Left hindlimb (tissue), 1 donor: ENCODE measurements at regions not wholly inside any gene's neighbourhood (a gene's known extent, or its start where the extent isn't known, plus 50 kb on each side); places are given as distances from the start of the nearest gene placed in this dataset.

Experiments used
- DNase-seq: peaks from one replicate; pipeline ENCODE4 v3.0.0-alpha.2; 2018

DNA sequence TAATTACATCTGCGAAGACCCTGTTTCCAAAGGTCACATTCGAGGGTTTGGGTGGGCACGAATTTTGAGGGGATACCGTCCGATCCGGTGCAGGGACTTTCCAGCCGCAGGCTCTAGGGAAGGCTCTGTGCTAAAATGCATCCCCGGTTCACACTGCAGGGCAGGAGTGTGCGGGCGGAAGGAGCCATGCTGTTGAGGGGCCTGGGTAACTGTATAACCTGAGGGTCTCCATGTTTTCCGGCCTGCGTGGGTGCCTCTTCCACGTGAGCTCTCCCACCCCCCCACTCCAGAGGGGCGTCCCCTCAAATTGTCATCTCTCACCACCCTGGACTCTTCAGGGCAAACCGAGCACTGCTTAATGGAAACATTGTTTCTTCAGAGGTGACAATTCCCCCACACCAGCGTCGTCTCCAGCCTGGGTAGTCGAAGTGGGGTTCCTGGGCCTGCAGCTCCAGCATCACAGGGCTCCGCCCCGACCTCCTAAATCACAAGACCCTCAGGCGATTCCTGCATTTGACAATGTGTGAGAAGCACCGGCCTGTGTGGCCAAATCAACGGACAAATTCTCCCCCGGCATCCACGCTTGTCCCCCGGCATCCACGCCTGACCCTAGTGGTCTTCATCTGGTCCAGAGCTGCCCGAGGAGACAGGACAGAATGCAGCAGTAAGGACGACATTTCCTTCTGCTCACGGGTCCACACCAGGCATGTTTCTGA, 51.2 kb downstream of the FOXL3 start:
- no peak for DNase-seq

DNA sequence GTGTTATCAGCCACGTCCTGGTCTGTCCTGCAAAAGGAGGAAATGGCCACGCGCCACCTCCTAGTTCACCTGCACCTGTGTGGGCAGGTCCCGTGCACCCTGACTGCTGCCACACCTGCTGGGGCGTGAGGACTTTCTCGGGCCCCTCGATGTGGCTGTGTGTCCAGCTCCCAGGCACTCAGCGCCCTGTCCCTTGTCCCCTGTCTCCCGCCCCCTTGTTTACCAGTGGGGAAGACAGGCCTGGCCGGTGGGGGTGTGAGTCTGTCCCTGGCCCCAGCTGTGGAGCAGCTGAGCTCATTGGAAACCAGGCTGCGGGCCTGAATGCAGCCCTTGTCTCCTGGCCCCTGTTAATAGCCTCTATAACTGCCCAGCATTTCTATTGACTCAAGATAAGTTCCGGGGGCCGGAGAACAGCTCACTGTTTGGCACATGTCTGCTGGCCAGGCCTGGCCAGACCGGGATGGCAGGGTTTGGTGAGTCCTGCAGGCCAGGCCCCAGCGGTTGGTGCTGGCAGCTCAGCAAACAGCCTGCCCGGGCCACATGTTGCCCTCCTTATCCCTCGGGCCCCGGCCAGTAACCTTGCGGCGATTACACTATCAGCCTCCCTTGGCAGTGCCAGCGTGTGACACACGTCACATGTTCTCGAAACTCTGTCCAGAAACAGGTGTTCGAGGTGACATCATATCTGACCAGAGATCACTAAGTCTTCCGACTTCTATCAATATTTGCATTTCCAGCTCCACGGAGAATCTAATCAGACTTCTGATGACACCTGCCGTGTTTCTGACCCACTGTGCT, 52.1 kb downstream of the FOXL3 start:
- DNase-seq = no peak

DNA sequence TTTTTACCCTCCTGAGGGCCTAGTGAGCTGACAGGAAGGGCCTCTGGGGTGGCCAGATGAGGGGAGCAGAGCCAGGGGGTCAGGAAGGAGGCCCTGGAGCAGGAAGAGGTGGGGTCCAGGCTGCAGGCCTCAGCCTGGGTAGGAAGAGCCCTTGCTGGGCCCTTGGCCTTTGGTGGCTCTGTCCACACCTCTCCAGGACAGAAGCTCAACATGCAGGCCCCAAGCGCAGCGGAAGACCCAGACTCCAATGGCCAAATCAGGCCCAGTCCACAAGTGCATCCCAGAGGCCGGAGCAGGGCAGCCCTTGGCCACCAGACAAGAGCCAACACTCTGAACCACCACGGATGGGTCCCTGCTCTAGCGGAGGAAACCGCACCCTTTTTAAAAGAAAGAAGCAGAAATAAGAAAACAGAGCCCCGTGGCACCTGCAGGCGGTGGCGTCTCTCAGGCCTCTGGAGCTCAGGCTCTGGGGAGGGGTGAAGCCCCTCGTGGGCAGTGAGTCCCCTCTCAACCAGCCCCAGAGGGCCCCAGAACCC, 52.8 kb downstream of the FOXL3 start:
- no peak for DNase-seq

DNA sequence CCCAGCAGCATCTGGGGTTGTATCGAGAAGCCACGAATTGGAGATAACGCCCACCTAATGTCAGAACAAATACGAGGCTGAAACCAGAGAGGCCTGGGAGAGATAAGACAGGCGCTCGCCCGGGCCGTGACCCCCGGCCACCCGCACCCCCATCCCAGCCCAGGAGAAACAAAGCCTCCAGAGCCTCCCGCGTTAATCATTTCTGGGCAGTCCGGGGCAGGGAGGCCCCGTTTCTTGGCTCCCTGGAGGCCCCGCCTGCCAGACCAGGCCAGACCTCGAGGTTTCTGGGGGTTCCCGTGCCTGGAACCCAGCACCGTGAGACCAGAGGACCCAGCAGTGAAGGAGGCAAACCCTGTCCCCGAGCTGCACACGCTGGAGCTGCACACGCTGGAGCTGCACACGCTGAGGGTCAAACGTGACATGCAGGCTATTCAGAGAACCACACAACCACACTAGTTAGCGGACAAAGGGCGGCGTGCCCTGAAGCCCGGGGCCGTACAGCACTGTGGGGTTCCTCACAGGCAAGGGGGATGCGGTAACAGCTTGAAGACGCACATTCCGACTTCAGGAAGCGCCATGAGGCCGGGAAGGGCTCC, 53.4 kb downstream of the FOXL3 start:
- DNase-seq = no peak

DNA sequence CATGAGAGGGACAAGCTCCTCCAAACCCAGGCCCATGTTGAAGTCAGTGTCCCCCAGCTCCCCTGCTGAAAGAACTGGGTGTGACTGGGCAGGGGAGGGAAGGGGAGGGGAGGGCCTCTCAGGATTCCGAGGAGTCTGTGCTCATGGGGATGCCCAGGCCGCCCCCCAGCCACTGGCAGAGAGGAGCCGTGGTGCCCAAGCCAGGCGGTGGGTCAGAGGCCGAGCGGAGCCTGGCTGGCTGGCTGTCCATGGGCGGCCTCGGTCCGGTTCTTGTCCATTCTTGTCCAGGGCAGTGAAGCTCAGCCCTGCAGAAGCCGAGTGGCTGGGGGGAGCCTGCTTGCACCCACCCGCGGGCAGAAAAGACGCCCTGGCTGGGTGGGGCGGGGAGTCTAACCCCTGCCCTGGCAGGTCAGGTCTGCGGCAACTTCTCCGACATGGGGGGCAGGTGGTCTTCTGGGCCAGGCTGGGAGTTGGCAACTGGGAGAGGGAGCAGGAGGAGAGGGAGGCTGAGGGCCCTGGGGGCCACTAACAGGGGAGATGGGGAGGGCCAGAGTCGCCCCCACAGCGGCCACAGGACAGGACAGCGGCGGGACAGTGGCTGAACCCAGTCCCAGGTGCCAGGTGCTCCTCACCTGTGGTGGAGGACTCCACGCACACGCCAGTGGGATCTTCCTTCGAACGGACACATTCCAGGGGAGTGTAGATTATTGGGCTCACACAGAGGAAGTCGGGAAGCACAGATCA, 54.1 kb downstream of the FOXL3 start:
- no peak for DNase-seq

DNA sequence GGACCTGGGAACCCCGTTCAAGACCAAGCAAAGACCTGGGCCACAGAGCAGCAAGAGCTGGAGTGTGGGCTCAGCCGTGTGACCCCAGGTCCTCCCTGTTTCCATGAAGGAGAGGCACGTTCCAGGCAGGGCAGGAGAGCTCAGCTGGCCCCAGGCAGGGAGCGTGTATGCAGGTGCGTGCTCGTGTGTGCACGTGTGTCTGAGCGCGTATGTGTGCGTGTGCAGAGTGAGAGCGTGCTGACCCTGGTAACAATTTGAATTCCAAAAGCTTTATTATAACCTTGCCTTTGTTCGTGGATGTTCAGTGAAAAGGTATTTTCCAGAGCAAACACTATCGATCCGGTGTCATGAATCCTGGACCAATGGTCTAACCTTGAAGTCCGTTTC, 54.6 kb downstream of the FOXL3 start:
- no peak for DNase-seq

DNA sequence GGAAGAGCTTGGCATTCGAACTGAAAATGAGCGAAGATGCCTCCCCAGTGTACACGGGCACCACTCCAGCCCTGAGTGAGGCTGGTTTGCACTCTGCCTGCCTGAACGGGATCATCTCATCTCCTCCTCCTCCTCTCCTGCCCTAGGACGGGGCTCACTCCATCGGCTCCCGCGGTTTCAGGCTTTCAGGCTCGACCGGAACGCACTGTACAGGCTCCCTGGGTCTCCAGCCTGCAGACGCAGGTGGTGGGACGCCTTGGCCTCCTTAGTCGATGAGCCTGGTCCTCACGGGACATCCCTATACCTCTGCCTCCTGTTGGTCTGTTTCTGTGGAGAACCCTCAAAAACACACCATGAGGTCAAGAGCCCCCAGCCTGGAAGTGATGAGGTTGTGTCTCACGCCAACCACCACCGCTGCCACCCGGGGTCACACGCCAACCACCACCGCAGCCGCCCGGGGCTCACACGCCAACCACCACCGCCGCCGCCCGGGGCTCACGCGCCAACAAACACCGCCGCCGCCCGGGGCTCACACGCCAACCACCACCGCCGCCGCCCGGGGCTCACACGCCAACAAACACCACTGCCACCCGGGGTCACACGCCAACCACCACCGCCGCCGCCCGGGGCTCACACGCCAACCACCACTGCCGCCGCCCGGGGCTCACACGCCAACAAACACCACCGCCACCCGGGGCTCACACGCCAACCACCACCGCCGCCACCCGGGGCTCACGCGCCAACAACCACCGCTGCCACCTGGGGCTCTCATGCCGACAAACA, 56.3 kb downstream of the FOXL3 start:
- no peak for DNase-seq

DNA sequence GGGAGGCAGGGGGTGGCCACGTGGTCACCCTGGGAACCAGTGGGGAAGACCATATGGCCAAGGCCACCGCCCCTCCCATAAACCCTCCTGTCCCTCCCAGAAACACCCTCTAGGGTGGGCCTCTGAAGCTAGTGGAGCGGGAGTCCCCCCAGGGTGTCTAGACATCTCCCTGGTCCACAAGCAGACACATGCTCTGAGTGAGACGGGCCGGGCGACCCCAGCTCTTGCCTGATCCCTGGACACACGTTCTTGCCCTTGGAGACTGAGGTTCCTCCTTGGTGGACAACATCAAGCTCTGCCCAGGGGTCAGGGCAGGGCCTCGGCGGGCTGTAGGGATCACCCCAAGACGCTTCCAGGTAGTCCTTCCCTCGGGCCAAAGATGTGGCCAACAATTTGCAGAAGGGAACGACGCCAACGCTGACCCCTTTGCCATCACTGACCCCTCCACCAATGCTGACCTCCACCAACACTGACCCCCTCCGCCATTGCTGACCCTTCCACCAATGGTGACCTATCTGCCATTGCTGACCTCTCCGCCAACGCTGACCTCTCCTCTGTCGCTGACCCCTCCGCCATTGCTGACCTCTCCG, 57.1 kb downstream of the FOXL3 start:
- no peak for DNase-seq

DNA sequence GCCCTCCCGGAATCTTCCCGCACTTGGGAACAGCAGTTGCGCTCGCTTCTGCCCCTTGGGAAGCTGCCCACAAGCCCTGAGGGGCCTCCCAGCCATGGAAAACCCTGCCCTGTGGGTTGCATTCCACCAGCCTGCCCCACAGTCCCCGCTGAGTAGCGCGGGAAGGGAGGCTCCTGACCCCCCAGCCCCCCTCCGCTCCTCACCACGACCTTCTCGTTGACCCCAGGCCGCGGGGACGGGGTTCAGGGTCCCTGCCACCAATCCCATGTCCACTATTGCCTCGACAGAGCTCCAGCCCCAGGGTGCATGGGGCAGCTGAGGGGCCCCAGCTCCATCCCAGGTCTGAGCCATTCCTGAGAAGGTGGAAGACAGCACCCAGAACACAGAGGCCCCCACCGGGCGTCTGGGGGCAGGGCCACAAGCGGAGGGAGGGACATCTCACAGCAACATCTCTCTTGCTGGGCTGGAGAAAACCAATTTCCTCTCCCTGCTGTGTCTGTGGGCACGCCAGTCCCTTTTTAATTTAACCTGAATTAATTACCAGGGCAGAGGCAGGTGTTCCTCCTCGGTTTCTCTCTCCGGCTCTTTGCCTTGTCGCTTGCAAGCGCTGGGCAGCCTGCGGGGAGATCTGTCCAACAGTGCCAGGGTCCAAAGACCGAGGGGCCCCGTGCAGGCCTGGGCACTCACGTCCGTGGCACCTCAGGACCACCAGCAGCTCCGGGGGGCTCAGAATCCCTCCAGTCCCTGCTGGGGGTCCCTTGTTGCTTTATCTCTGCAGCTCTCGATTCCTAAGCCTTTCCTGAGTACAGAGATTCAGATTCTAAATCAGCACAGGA, 57.9 kb downstream of the FOXL3 start:
- DNase-seq = no peak

DNA sequence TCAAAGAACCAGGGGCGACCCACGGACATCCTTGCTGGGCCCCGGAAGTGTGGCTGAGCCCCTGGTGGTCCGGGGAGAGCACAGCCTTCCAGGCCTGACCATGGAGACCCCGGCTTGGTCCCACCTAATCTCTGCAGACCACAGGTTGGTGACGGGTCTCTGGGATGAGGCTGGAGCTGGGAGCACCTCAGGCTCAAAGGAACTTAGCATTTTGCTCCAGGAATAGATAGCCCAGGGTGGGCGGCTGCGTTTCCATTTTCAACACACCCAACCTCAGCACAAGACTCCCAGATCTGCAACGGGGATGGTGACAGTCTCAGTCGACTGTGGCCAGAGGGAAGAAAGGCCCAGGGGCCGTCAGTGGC, 58.5 kb downstream of the FOXL3 start:
- DNase-seq = no peak

DNA sequence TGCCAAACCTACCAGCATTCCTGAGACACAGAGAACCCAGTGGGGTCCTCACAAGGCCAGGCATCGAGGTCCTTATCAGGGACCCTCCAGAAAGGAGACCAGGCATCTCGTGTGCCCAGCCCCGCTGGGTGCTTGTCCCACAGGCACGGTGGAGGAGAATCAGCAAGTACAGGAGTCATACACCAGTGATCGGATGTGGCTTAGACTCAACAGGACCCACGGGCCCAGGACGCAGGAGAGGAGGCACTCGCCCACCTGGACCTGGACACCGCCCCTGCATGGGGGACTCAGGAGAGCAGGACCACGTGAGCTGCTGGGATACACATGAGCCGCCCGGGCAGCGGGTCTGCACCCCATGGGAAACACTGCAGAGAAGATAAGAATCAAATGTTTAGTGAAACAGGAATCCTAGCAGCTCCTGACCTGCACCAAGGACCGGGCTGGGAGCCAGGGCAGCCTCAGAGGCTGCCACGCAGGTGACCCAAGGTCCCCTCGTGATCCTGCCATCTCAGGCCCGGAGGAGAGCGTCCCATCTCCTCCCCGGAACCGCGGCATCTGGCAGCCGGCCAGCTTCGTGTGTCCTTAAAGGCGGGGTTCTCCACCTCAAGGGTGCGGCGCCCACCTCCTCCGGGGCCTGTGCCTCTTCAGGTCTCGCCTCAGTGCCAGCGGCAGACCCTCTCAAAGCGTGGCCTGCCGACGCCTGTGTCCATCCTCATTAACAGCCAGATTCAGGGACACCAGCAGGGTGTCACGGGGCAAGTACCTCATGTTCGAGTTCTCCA, 59.2 kb downstream of the FOXL3 start:
- no peak for DNase-seq

DNA sequence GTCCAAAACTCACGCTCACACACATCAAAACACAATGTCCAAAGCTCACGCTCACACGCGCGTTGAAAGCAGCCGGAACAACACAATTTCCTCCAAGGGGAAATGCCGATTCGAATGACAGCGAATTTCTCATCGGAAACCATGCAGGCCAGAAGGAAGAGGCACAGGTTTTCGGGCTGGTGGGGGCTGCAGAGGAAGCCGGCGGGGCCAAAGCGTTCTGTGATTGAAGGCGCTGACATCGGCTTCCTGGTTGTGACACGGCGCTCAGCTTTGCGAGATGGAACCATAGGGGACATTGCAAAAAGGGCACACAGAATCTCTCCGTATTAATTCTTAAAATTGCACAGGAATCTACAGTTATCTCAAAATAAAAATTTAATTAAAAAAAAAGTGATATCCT, 61.3 kb downstream of the FOXL3 start:
- no peak for DNase-seq

DNA sequence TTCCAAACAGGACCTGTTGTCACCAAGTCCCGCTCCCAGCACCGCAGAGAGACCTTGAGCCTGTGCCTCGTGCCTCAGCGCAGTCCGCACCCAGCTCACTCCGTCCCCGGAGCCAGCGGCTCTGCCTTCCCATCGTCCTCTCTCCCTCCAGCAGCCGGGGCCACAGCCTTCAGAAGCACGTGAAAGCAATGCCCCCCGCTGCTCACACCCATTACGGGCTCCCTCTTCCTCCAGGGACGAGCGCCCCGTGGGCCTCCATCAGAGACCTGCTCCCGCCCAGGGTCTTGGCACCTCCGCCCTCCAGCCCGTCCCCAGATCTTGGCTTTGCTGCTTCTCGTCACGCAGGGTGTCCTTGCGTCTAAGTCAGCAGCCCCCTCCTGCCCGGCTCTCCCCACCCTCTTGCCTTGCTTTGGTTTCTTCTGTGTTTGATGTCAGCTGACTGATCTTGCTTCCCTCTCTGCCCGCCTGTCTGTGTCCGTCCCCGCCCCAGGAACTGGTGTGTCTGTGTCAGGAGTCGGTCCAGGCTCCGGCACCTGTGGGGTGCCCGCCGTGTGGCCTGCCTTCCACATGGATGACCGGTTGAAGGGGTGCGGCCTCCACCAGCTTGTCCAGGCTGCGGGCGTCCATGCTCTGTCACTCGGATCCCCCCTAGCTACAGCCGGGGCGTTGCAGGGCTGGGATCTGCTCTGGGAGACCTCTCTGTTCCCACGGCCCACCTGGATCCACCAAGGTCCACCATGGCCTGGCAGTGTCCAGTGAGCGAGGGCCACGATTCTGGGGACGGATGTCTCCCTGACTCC, 61.9 kb downstream of the FOXL3 start:
- DNase-seq = no peak

DNA sequence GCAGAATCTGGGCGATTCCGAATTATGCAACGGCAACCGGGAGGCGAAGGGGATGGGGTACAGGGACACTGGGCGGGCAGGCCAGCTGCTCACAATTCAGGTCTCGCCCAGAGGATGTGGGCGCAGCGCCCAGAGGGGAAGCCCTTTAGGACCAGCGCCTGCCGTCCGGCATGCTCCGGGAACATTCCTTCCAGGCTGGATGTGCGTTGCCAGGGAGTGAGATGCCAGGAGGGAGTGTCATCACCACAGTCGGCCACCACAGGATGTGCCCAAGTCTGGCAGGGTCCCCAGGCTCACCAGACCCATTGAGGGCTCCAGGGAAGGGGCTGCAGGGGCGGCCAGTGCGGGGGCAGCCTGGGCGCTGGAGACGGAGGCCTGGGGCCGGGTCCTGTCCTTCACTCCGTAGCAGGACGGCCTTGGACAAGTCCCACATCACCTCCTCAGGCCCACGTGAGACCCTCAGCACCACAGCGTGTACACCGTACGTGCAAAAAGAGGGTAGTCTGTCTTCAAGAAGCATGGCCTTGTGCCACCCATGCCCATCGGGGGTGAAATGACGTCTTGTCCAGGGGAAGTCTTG, 63.9 kb downstream of the FOXL3 start:
- no peak for DNase-seq

DNA sequence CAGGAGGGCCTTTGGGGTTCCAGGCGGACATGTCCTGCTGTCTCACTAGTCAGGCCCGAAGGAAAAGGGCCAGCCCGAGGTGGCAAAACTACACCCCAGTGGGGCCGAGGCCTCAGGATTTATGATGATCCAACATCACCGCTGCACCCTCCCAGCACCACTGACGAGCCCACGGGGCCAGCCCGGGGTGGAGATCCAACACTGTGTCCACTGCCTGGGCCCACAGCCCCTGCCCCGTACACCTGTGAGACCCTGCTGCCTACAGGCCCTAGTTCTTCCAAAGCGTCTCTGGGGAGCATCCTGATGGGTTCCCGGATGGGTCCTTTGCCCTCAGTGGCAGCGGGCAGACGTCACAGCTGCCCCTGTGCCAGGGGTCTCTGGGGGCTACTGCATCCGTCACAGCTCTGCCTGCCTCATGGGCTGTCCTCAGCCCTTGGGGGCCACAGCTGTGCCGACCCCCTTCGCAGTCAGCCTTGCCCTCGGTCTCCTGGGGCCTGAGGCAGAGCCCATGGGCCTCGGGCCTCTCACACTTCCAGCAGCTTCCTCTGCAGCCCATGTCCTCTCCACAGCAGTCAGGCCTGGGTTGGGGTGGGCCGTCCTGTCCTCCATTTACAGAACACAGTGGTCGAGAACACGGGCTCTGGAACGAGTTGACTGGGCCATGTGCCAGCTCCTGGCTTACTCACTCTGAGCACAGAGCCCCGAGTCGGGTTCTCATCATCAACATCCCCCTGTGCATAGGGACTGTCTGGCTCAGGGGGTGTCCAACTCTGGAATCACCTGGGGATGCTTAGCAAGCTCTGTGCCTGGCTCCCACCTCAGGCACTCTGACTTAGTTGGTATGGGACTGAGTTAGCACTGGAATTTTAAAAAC, 64.9 kb downstream of the FOXL3 start:
- DNase-seq = no peak

DNA sequence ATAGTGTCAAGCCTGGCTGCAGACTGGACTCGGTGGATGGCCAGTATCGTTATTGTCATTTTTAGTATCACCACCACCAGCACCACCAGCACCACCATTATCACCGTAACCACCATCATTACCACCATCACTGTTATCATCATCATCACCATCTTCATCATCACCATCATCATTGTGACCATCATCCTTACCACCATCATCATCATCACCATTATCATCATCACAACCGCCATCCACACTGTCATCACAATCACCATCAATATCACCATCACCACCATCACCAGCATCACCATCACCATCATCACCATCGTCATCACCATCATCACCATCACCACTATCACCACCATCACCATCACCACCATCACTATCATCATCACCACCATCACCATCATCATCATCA, 65.6 kb downstream of the FOXL3 start:
- no peak for DNase-seq

DNA sequence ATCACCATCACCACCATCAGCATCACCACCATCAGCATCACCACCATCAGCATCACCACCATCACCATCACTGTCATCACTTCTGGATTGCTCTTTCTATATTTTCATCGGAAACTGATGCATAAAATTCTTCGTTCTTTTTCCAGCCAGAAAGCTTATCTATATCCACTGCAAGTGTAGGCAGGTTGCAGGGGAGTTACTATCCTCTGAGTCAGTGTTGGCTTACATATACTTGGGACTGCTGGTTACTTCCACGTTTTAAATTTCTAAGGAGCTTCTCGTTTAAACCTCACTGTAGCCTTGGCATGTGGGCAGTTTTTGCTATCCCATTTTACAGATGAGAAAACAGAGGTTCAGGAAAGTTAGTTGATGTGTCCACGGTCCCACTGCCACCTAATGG, 66.1 kb downstream of the FOXL3 start:
- no peak for DNase-seq
